ENCODE measurements at regions not wholly inside any gene's neighbourhood (a gene's known extent, or its start where the extent isn't known, plus 50 kb on each side); places are given as distances from the start of the nearest gene placed in this dataset.
"Not testable (repeated sequence)": the region's sequence is repeated elsewhere in the genome, so short reads cannot be mapped to it uniquely, and the experiment has no call there.

- Histone ChIP-seq H3K27ac (ENCODE audit: low read length) (no peak overlapping the region), H3K27me3 (ENCODE audit: control insufficient read depth, insufficient read depth, low read length) (no peaks in the 10 kb centered on the region), H3K4me3 (ENCODE audit: low read length) (no peak overlapping the region), H3K9me3 (ENCODE audit: control insufficient read depth, insufficient read depth, low read length) (peaks cover 1% of the 10 kb centered on the region), H3K4me1 (ENCODE audit: control insufficient read depth, insufficient read depth, low read length) (no peaks in the 10 kb centered on the region), H3K36me3 (ENCODE audit: control insufficient read depth, insufficient read depth, low read length) (0 out of 2 replicates have a peak, but pooled peaks cover 2% of the 10 kb centered on the region)
- no CpG with 5 or more reads among the region's 6 CpGs for WGBS (ENCODE audit: insufficient coverage, insufficient read length)
- DNase-seq (ENCODE audit: low read depth, low spot score), result no peak
Measured at GRCh38 chr3:22704571-22705354, 498.4 kb upstream of the UBE2E2 start.

- no CpG with 5 or more reads among the region's 10 CpGs for WGBS (ENCODE audit: insufficient coverage, insufficient read length)
- H3K4me3 ChIP-seq (ENCODE audit: low read length); H3K27ac ChIP-seq (ENCODE audit: low read length); H3K4me1 ChIP-seq (ENCODE audit: control insufficient read depth, insufficient read depth, low read length); H3K36me3 ChIP-seq (ENCODE audit: control insufficient read depth, insufficient read depth, low read length); H3K9me3 ChIP-seq (ENCODE audit: control insufficient read depth, insufficient read depth, low read length); H3K27me3 ChIP-seq (ENCODE audit: control insufficient read depth, insufficient read depth, low read length); DNase-seq (ENCODE audit: low read depth, low spot score): not testable (repeated sequence)
Measured at GRCh38 chr3:22706922-22707321, 496.2 kb upstream of the UBE2E2 start.

DNA sequence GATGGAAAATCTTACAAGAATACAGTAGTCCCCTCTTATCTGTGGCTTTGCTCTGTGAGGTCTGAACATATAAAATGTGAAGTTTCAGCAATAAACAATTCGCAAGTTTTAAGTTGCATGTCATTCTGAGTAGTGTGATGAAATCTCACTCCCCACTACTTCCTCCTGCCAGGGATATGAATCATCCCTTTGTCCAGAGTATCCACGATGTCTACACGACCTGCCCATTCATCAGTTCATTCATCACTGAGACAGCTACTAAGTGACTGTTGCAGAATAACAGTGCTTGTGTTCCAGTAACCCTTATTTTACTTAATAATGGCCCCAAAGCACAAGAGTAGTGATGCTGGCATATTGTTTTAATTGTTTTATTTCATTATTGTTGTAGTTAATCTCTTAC is 489.2 kb upstream of the UBE2E2 start:
- no peak for DNase-seq (ENCODE audit: low read depth, low spot score)
- Histone ChIP-seq H3K27me3 (ENCODE audit: control insufficient read depth, insufficient read depth, low read length) (no peaks in the 10 kb centered on the region), H3K9me3 (ENCODE audit: control insufficient read depth, insufficient read depth, low read length) (no peaks in the 10 kb centered on the region), H3K4me3 (ENCODE audit: low read length) (no peak overlapping the region), H3K27ac (ENCODE audit: low read length) (no peak overlapping the region), H3K36me3 (ENCODE audit: control insufficient read depth, insufficient read depth, low read length) (no peaks in the 10 kb centered on the region), H3K4me1 (ENCODE audit: control insufficient read depth, insufficient read depth, low read length) (no peaks in the 10 kb centered on the region)
- WGBS (ENCODE audit: insufficient coverage, insufficient read length), result no CpG with 5 or more reads among the region's 3 CpGs

- no peaks in the 10 kb centered on the region for H3K36me3 ChIP-seq (ENCODE audit: control insufficient read depth, insufficient read depth, low read length)
- no peaks in the 10 kb centered on the region for H3K27me3 ChIP-seq (ENCODE audit: control insufficient read depth, insufficient read depth, low read length)
- H3K4me1 ChIP-seq (ENCODE audit: control insufficient read depth, insufficient read depth, low read length), result no peaks in the 10 kb centered on the region
- no peaks in the 10 kb centered on the region for H3K9me3 ChIP-seq (ENCODE audit: control insufficient read depth, insufficient read depth, low read length)
- H3K27ac ChIP-seq (ENCODE audit: low read length), result no peak overlapping the region
- DNase-seq (ENCODE audit: low read depth, low spot score), result no peak
- H3K4me3 ChIP-seq (ENCODE audit: low read length), result no peak overlapping the region
- no CpG with 5 or more reads among the region's 1 CpG for WGBS (ENCODE audit: insufficient coverage, insufficient read length)
Measured at GRCh38 chr3:22714749-22715148, 488.4 kb upstream of the UBE2E2 start.

- Histone ChIP-seq H3K36me3 (ENCODE audit: control insufficient read depth, insufficient read depth, low read length) (no peaks in the 10 kb centered on the region), H3K9me3 (ENCODE audit: control insufficient read depth, insufficient read depth, low read length) (no peaks in the 10 kb centered on the region), H3K4me3 (ENCODE audit: low read length) (no peak overlapping the region), H3K27me3 (ENCODE audit: control insufficient read depth, insufficient read depth, low read length) (no peaks in the 10 kb centered on the region), H3K27ac (ENCODE audit: low read length) (no peak overlapping the region), H3K4me1 (ENCODE audit: control insufficient read depth, insufficient read depth, low read length) (no peaks in the 10 kb centered on the region)
- WGBS (ENCODE audit: insufficient coverage, insufficient read length), result no CpG with 5 or more reads among the region's 1 CpG
- DNase-seq (ENCODE audit: low read depth, low spot score), result no peak
Measured at GRCh38 chr3:22720596-22720995, 482.5 kb upstream of the UBE2E2 start.

DNA sequence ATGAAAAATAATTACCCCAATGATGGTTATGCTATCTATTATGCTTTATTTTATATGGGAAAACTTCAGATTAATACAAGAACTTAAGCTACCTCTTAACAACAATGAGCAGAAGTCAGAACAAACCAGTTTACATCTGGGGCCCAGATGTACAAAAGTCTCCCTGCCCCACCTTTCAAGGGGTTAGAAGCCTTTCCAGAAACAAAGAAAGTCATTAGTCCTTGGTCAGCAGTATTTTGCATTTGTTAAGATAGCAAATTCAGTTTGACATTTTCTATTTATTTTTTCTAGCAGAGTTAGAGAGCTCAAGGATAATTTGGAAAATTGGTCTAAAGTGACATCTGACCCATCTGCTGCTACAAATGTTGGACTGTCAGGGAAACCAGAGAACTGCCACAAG is 478.7 kb upstream of the UBE2E2 start:
- H3K9me3 ChIP-seq (ENCODE audit: control insufficient read depth, insufficient read depth, low read length), result no peaks in the 10 kb centered on the region
- H3K27ac ChIP-seq (ENCODE audit: low read length), result no peak overlapping the region
- H3K4me3 ChIP-seq (ENCODE audit: low read length), result no peak overlapping the region
- no peaks in the 10 kb centered on the region for H3K27me3 ChIP-seq (ENCODE audit: control insufficient read depth, insufficient read depth, low read length)
- no peak for DNase-seq (ENCODE audit: low read depth, low spot score)
- H3K36me3 ChIP-seq (ENCODE audit: control insufficient read depth, insufficient read depth, low read length), result no peaks in the 10 kb centered on the region
- H3K4me1 ChIP-seq (ENCODE audit: control insufficient read depth, insufficient read depth, low read length), result no peaks in the 10 kb centered on the region

GRCh38 chr3:22728406-22728805 is 474.7 kb upstream of the UBE2E2 start:
- H3K27me3 ChIP-seq (ENCODE audit: control insufficient read depth, insufficient read depth, low read length), result no peaks in the 10 kb centered on the region
- no peak for DNase-seq (ENCODE audit: low read depth, low spot score)
- no peak overlapping the region for H3K4me3 ChIP-seq (ENCODE audit: low read length)
- no peaks in the 10 kb centered on the region for H3K36me3 ChIP-seq (ENCODE audit: control insufficient read depth, insufficient read depth, low read length)
- WGBS (ENCODE audit: insufficient coverage, insufficient read length), result no CpG with 5 or more reads among the region's 1 CpG
- H3K9me3 ChIP-seq (ENCODE audit: control insufficient read depth, insufficient read depth, low read length), result no peaks in the 10 kb centered on the region
- no peak overlapping the region for H3K27ac ChIP-seq (ENCODE audit: low read length)
- H3K4me1 ChIP-seq (ENCODE audit: control insufficient read depth, insufficient read depth, low read length), result no peaks in the 10 kb centered on the region

DNA sequence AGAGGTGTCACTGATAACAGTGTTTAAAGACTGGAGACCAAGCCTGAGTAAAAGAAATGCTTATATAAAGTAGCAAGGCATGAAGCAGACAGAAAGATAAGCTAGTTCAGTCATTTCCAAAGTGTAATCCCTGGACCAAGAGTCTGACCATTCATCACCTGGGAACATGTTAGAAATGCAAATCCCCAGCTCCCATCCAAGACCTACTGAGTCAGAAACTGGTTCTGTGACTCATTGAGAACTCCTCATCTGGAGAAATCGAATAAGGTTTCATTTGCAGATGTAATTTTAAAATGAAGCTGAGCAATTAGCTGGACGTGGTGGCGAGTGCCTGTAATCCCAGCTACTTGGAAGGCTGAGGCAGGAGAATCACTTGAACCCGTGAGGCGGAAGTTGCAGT is 473.9 kb upstream of the UBE2E2 start:
- no CpG with 5 or more reads among the region's 5 CpGs for WGBS (ENCODE audit: insufficient coverage, insufficient read length)
- H3K27me3 ChIP-seq (ENCODE audit: control insufficient read depth, insufficient read depth, low read length), result no peaks in the 10 kb centered on the region
- no peak for DNase-seq (ENCODE audit: low read depth, low spot score)

GRCh38 chr3:22729981-22730380 is 473.1 kb upstream of the UBE2E2 start:
- no peaks in the 10 kb centered on the region for H3K27me3 ChIP-seq (ENCODE audit: control insufficient read depth, insufficient read depth, low read length)
- no CpG with 5 or more reads among the region's 1 CpG for WGBS (ENCODE audit: insufficient coverage, insufficient read length)
- no peaks in the 10 kb centered on the region for H3K4me1 ChIP-seq (ENCODE audit: control insufficient read depth, insufficient read depth, low read length)
- H3K4me3 ChIP-seq (ENCODE audit: low read length), result no peak overlapping the region
- no peaks in the 10 kb centered on the region for H3K9me3 ChIP-seq (ENCODE audit: control insufficient read depth, insufficient read depth, low read length)
- no peaks in the 10 kb centered on the region for H3K36me3 ChIP-seq (ENCODE audit: control insufficient read depth, insufficient read depth, low read length)
- no peak for DNase-seq (ENCODE audit: low read depth, low spot score)
- H3K27ac ChIP-seq (ENCODE audit: low read length), result no peak overlapping the region

More for the DNA sequence above, 473.9 kb upstream of the UBE2E2 start:
- Histone ChIP-seq H3K36me3 (ENCODE audit: control insufficient read depth, insufficient read depth, low read length) (no peaks in the 10 kb centered on the region), H3K4me3 (ENCODE audit: low read length) (no peak overlapping the region), H3K27ac (ENCODE audit: low read length) (no peak overlapping the region), H3K4me1 (ENCODE audit: control insufficient read depth, insufficient read depth, low read length) (no peaks in the 10 kb centered on the region), H3K9me3 (ENCODE audit: control insufficient read depth, insufficient read depth, low read length) (no peaks in the 10 kb centered on the region)

DNA sequence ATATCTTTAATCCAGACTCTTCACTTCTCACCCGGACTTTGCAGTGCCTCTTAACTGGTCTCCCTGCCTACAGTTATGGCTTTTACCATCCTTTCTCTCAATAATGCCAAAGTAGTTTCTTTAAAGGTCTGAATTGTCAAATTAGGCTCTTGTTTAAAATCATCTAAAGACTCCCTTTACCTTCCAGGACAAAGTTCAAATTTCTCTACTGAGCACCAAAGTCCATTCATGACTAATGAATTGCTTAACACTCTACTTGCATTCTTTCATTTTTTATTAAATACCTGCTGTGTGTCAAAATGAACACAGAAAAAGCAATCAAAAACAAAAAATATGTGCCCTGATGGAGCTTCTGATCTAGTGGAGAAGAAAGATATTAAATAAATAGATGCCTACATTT is 472.4 kb upstream of the UBE2E2 start:
- Histone ChIP-seq H3K27ac (ENCODE audit: low read length) (no peak overlapping the region), H3K4me1 (ENCODE audit: control insufficient read depth, insufficient read depth, low read length) (no peaks in the 10 kb centered on the region), H3K9me3 (ENCODE audit: control insufficient read depth, insufficient read depth, low read length) (no peaks in the 10 kb centered on the region), H3K27me3 (ENCODE audit: control insufficient read depth, insufficient read depth, low read length) (no peaks in the 10 kb centered on the region), H3K36me3 (ENCODE audit: control insufficient read depth, insufficient read depth, low read length) (no peaks in the 10 kb centered on the region), H3K4me3 (ENCODE audit: low read length) (no peak overlapping the region)
- no peak for DNase-seq (ENCODE audit: low read depth, low spot score)
- no CpG with 5 or more reads among the region's 1 CpG for WGBS (ENCODE audit: insufficient coverage, insufficient read length)

GRCh38 chr3:22731901-22732300 is 471.2 kb upstream of the UBE2E2 start:
- WGBS (ENCODE audit: insufficient coverage, insufficient read length), result no CpG with 5 or more reads among the region's 1 CpG
- no peaks in the 10 kb centered on the region for H3K9me3 ChIP-seq (ENCODE audit: control insufficient read depth, insufficient read depth, low read length)

More at GRCh38 chr3:22731901-22732300, 471.2 kb upstream of the UBE2E2 start:
- no peaks in the 10 kb centered on the region for H3K27me3 ChIP-seq (ENCODE audit: control insufficient read depth, insufficient read depth, low read length)
- no peak overlapping the region for H3K4me3 ChIP-seq (ENCODE audit: low read length)
- H3K4me1 ChIP-seq (ENCODE audit: control insufficient read depth, insufficient read depth, low read length), result no peaks in the 10 kb centered on the region
- no peak overlapping the region for H3K27ac ChIP-seq (ENCODE audit: low read length)
- H3K36me3 ChIP-seq (ENCODE audit: control insufficient read depth, insufficient read depth, low read length), result no peaks in the 10 kb centered on the region
- no peak for DNase-seq (ENCODE audit: low read depth, low spot score)
